ENCODE measurements at regions not wholly inside any gene's neighbourhood (a gene's known extent, or its start where the extent isn't known, plus 50 kb on each side); places are given as distances from the start of the nearest gene placed in this dataset.

- DNase-seq (ENCODE audit: low spot score in 2 of 2) = no peak
- Histone ChIP-seq H3K4me3 (no peak overlapping the region), H3K9me3 (no peaks in the 10 kb centered on the region), H3K27me3 (no peaks in the 10 kb centered on the region), H3K27ac (no peak overlapping the region), H3K36me3 (no peaks in the 10 kb centered on the region), H3K4me1 (no peaks in the 10 kb centered on the region)
- TF ChIP-seq CTCF (IDR thresholded peaks at IDR 0.05) = no peak
- intact Hi-C loops (cut with DNase I) = no loop called here
Measured at GRCh38 chr12:46958053-46958452, 121.4 kb upstream of the PCED1B start.

- Histone ChIP-seq H3K36me3 (no peaks in the 10 kb centered on the region), H3K4me1 (no peaks in the 10 kb centered on the region), H3K9me3 (no peaks in the 10 kb centered on the region), H3K27me3 (no peaks in the 10 kb centered on the region), H3K4me3 (no peak overlapping the region), H3K27ac (no peak overlapping the region)
- TF ChIP-seq CTCF (IDR thresholded peaks at IDR 0.05) = no peak
- intact Hi-C loops (cut with DNase I) = no loop called here
- no peak for DNase-seq (ENCODE audit: low spot score in 2 of 2)
Measured at GRCh38 chr12:46958599-46959290, 120.7 kb upstream of the PCED1B start.

GRCh38 chr12:46959502-46959901, 119.9 kb upstream of the PCED1B start:
- Histone ChIP-seq H3K27ac (no peak overlapping the region), H3K36me3 (no peaks in the 10 kb centered on the region), H3K4me3 (no peak overlapping the region), H3K27me3 (no peaks in the 10 kb centered on the region), H3K4me1 (peaks cover 0 to under 1% of the 10 kb centered on the region in 2 donors), H3K9me3 (no peaks in the 10 kb centered on the region)
- no peak for DNase-seq (ENCODE audit: low spot score in 2 of 2)
- intact Hi-C loops (cut with DNase I) = no loop called here
- no peak for TF ChIP-seq CTCF (IDR thresholded peaks at IDR 0.05)

- no peak for TF ChIP-seq CTCF (IDR thresholded peaks at IDR 0.05)
- Histone ChIP-seq H3K4me1 (peaks cover 0 to 6% of the 10 kb centered on the region in 2 donors), H3K9me3 (no peaks in the 10 kb centered on the region), H3K4me3 (no peak overlapping the region), H3K27me3 (no peaks in the 10 kb centered on the region), H3K27ac (no peak overlapping the region), H3K36me3 (no peaks in the 10 kb centered on the region)
- intact Hi-C loops (cut with DNase I) = no loop called here
- DNase-seq (ENCODE audit: low spot score in 2 of 2) = no peak
Measured at GRCh38 chr12:46960681-46961080, 118.7 kb upstream of the PCED1B start.

- intact Hi-C loops (cut with DNase I) = no loop called here
- no peak for TF ChIP-seq CTCF (IDR thresholded peaks at IDR 0.05)
- H3K27ac ChIP-seq = peak overlapping the region; percentile 45 to 56
- H3K4me3 ChIP-seq = no peak overlapping the region
- H3K4me1 ChIP-seq = peaks cover 0 to 6% of the 10 kb centered on the region in 2 donors
- no peaks in the 10 kb centered on the region for H3K27me3 ChIP-seq
- no peaks in the 10 kb centered on the region for H3K36me3 ChIP-seq
- DNase-seq (ENCODE audit: low spot score in 2 of 2) = no peak
- H3K9me3 ChIP-seq = no peaks in the 10 kb centered on the region
Measured at GRCh38 chr12:46963191-46963590, 116.2 kb upstream of the PCED1B start.

Data from ascending aorta (tissue), 2 donors.